HPDE6-E6E7 (cell line): ENCODE measurements at regions not wholly inside any gene's neighbourhood (a gene's known extent, or its start where the extent isn't known, plus 50 kb on each side); places are given as distances from the start of the nearest gene placed in this dataset.
"Not testable (repeated sequence)": the region's sequence is repeated elsewhere in the genome, so short reads cannot be mapped to it uniquely, and the experiment has no call there.

Experiments used
- DNase-seq: peaks from one replicate; pipeline ENCODE4 v3.0.0; 2011; ENCODE audit warnings: missing footprints; ENCODE audit errors: extremely low spot score

DNA sequence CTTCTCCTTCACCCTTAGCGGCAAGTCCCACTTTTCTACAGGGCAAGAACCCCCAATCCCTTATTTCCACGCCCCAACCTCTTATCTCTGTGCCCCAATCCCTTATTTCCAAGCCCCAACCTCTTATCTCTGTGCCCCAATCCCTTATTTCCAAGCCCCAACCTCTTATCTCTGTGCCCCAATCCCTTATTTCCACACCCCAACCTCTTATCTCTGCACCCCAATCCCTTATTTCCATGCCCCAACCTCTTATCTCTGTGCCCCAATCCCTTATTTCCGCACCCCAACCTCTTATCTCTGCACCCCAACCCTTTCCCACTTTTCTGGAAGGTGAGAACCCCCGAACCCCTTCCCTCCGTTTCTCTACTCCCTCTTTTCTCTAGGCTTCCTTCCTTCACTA is 116.1 kb upstream of the GJE1 start:
- DNase-seq, result not testable (repeated sequence)

- not testable (repeated sequence) for DNase-seq
These were observed 117.3 kb upstream of the GJE1 start for GRCh38 chr6:142015463-142015862.

DNA sequence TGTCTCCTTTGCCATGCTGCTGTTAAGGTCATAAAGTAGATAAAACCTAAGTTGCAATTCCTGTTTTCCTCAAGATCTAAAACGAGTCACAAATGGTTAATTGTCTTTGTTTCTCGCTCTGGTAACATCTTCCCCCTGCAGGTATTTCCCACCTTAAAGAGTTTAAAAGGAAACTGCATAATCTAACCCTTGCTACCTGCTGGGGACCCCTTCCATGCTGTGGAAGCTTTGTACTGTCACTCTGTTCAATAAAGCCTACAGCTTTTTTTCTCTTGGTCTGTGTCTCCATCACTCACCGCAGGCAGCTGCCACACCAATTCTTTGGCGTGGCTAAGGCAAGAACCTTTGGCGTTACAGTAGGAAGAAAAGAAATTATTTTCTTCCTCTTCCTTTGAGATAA is 117.7 kb upstream of the GJE1 start:
- DNase-seq, result no peak

DNA sequence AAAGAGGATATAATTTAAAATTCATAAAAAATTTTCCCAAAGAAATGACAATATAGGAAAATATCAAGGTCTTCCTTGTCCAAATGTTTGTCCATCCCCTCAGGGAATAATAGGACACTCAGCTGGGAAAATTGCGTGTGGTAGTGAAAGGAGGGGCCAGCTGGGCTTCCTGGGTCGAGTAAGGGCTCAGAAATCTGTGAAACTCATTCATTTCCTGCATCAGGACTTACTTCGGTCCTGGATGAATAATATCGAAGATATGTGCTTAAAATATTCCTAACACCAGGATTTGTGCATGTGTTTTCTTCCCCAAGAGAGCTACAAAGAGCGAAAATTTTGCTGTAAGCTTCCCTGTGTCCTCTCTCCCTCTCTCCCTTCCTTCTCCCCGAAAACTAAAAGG is 118.2 kb upstream of the GJE1 start:
- DNase-seq, result peak; percentile 13

- no peak for DNase-seq
These were observed 118.7 kb upstream of the GJE1 start for GRCh38 chr6:142013875-142014495.

DNA sequence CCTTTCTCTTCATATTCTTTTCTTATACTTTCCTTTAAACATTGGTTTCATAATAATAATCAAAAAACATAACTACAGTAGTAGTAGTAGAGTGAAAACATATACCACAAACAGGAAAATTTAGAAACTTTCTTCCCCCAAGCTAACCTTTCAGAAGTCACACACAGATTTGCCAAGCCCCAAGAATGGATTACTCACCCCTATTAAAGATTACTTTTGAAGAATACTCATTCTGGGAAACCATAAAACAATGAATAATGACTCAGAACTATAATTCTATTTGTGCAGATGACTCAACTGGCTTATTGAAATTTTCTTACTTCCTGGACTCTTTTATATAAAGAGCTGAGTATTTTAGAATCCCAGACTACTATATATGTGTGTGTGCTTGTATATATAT is 119.4 kb upstream of the GJE1 start:
- DNase-seq, result peak; percentile 52

- no peak for DNase-seq
These were observed 121.0 kb upstream of the GJE1 start for GRCh38 chr6:142011775-142012174.

GRCh38 chr6:142011156-142011555 is 121.6 kb upstream of the GJE1 start:
- no peak for DNase-seq

DNA sequence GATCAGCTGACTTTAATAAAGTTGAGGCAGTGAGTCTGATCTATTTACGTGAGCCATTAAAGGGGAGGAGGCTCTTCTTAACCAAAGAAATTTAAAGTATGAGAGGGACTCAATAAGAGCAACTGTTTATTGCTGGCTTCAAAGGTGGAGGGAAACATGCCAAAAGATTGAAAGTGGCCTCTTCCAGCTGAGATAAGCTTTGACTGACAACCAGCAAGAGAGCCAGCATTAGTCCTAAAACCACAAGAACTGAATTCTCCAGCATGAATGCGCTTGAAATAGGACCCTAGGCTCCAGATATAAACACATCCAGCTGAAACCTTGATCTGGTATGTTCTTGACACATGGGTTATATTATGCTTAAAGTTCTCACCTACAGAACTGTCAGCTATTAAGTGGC is 123.1 kb upstream of the GJE1 start:
- DNase-seq, result no peak

DNA sequence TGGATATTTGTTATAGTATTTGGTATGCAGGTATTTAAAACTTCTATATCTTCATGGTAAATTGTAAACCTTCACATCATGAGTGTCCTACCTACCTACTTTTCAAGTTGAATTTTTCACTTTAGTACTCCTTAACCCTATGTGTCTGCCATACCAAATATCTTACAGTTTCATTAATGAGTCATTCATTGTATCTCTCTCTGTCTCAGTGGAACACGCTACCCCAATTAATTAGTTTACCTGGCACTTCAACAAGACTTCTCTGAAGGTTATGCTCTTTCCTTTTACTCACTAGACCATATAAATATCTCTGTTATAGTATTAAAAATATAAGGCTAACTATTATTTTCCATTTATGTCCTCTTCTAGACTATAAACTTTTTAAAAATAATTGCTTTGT is 123.9 kb upstream of the GJE1 start:
- DNase-seq, result no peak

GRCh38 chr6:142008016-142008735 is 124.5 kb upstream of the GJE1 start:
- no peak for DNase-seq

DNA sequence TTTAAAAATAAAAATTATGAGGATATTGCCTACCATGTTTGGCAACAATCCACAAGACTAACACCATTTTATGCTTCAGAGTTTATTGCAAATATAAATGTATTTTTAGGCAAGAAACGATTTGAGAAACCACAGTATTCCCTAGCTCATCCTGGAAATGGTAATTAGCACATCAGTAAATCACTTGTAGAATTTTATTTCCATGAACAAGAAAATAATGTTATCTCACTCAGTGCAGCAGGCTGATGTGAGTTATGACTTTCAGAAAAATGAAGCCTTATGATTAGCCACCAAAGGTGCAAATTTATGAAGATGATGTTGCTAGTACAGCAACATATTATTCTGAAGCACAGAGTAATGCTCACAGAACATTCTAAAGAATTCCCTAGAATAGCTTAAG is 127.7 kb upstream of the GJE1 start:
- DNase-seq, result no peak

DNA sequence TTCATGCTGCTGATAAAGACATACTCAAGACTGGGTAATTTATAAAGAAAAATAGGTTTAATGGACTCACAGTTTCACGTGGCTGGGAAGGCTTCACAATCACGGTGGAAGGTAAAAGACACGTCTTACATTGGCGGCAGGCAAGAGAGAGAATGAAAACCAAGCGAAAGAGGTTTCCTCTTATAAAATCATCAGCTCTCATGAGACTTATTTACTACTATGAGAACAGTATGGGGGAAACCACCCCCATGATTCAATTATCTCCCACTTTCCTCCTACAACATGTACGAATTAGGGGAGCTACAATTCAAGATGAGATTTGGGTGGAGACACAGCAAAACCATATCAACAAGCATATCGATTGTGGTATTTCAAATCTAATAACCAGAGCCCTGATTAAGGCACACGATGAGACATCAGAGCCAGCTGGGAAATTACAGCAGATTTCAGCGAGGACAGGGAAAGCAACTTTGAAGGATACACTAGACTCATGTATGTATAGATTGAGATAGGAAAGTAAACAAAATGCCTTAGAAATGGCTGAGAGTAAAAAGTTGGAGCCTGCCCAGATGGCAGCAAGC is 129.8 kb upstream of the GJE1 start:
- DNase-seq, result no peak

DNA sequence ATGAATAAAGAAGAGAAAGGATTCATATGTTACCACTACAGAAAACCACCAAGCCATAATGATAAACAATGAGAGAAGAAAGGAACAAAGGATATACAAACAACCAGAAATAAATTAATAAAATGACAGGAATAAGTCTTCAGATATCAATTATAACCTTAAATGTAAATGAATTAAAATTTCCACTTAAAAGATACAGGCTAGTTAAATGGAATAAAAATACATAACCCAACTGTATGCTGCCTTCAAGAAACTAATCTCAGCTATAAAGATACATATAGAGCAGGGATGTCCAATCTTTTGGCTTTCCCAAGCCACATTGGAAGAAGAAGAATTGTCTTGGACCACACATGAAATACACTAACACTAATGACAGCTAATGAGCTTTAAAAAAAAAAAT is 135.9 kb upstream of the GJE1 start:
- no peak for DNase-seq

GRCh38 chr6:141992109-141992508 is 140.6 kb upstream of the GJE1 start:
- no peak for DNase-seq

GRCh38 chr6:141990840-141991239 is 141.9 kb upstream of the GJE1 start:
- no peak for DNase-seq

DNA sequence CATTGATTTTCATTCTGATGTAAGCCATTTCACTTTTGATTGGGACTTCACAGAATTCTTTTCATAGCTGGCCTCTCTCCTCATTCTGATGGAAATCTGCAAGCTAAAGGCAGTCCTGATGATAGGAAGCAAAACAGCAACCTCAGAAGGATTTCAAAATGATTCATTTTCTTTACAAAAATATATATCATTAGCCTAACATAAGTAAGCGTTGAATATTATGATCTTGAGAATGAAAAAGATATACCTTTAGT is 143.1 kb upstream of the GJE1 start:
- no peak for DNase-seq

DNA sequence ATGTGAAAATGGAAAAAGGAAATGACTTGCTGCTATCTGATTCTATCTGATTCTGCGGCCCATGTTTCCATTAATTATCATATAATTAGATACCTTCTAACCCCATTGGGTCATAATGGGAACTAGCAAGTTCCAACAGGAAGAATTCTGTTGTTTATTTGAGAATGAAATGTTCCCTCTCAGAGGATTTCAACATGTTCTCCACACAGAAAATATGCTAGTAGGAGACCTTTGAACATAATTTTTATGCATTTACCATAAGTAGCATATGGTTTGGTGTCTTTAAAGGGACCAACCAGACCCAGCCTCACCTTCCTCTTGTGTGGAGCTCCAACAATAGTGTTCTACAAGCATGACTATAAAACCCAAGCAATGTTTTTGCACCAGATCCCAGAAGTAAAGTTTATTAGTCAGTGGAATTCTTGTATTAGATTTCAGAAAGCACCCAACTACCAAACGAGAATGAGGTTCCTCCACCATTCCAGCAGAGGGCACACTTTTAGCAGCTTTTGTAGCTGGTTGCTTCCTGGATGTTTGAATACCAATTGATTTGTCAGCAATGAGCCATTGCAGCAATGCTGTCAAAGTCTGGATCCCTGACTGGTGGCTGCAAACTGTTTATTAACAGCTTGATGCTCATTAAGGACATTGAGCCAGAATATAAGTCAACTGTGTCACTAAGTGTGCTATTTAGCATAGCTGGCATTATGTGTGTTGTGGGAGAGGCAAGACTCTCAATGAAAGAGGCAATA is 143.6 kb upstream of the GJE1 start:
- DNase-seq, result peak; percentile 63

- DNase-seq, result no peak
These were observed 144.4 kb upstream of the GJE1 start for GRCh38 chr6:141988327-141988726.

- no peak for DNase-seq
These were observed 146.3 kb upstream of the GJE1 start for GRCh38 chr6:141986457-141986856.

DNA sequence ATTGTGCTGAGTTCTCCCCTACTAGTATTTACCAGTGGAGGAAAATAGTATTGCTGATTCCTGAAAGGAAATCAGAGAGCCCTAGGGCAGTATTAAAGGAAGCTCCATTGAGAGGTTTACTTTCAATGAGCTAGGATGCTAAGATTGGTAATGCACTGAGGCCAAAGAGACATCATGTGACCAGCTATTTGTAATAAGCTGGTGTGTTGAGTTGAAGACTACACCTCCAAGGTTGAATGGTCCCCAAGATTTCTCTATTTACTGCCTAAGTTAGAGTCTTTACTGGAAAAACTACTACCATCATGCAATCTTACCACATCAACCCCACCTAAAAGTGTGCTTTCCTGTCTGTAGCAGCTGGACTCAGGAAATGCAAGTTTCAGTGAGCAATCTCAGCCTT is 151.5 kb upstream of the GJE1 start:
- DNase-seq, result no peak

GRCh38 chr6:141977782-141978181 is 154.9 kb upstream of the GJE1 start:
- DNase-seq, result no peak

DNA sequence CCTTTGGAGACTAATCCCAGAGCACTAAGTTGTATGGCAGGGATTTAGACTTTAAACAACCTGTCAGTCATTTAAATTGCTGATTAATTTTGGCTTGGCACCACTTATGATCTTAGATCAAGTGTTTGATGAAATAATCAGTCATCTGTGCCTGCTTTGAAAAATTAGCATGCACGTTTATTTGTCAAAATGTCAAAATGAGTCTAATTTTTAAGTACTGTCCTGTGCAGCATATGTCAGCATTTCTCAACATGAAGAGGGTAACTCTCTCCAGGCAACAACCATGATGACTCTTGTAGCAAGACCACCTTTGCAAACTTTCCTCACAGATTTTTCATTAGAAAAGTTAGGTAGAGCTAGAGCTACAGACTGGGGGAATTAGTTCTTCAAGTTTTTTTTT is 155.7 kb upstream of the GJE1 start:
- DNase-seq, result no peak
